H9 (cell line): ENCODE measurements at regions not wholly inside any gene's neighbourhood (a gene's known extent, or its start where the extent isn't known, plus 50 kb on each side); places are given as distances from the start of the nearest gene placed in this dataset.
A peak's percentile ranks its signal among the peaks of the same experiment; 100 is the strongest.

ENCODE experiments used
- DNase-seq: peaks from one replicate; pipeline ENCODE4 v3.0.0-alpha.2; 2017
- H2AFZ ChIP-seq: one replicate; pipeline ENCODE4 v1.6.1; 2013; ENCODE audit warnings: mild to moderate bottlenecking, low read length, control low read depth, moderate library complexity
- H2AK5ac ChIP-seq: 2 replicates; pipeline ENCODE4 v1.6.1; 2013; ENCODE audit warnings: low read length, control low read depth, mixed read lengths; ENCODE audit not compliant: insufficient read length
- H2BK120ac ChIP-seq: one replicate; pipeline ENCODE4 v1.6.1; 2013; ENCODE audit warnings: low read depth, mild to moderate bottlenecking, low read length, control low read depth, inconsistent platforms; ENCODE audit not compliant: poor library complexity, severe bottlenecking
- H2BK12ac ChIP-seq: 2 replicates; pipeline ENCODE4 v1.6.1; 2013; ENCODE audit warnings: low read length, control low read depth, mixed read lengths, low read depth; ENCODE audit not compliant: insufficient read length
- H2BK15ac ChIP-seq: 2 replicates; pipeline ENCODE4 v1.6.1; 2013; ENCODE audit warnings: low read depth, low read length, control low read depth
- H2BK20ac ChIP-seq: one replicate; pipeline ENCODE4 v1.6.1; 2013; ENCODE audit warnings: low read depth, mild to moderate bottlenecking, low read length, control low read depth, inconsistent platforms; ENCODE audit not compliant: poor library complexity, severe bottlenecking
- H2BK5ac ChIP-seq: 2 replicates; pipeline ENCODE4 v1.6.1; 2013; ENCODE audit warnings: low read length, control low read depth, mixed read lengths; ENCODE audit not compliant: insufficient read length
- H3K14ac ChIP-seq: 2 replicates; pipeline ENCODE4 v1.6.1; 2013; ENCODE audit warnings: low read length, control low read depth; ENCODE audit not compliant: insufficient read depth
- H3K18ac ChIP-seq: 2 replicates; pipeline ENCODE4 v1.6.1; 2013; ENCODE audit warnings: low read depth, mild to moderate bottlenecking, mixed read lengths, low read length, control low read depth; ENCODE audit not compliant: insufficient read length
- H3K23ac ChIP-seq: 2 replicates; pipeline ENCODE4 v1.6.1; 2013; ENCODE audit warnings: low read length, control low read depth, mixed read lengths, low read depth; ENCODE audit not compliant: insufficient read length
- H3K23me2 ChIP-seq: 2 replicates; pipeline ENCODE4 v1.6.1; 2013; ENCODE audit warnings: low read depth, mild to moderate bottlenecking, mixed read lengths, low read length, control low read depth; ENCODE audit not compliant: insufficient read length, poor library complexity, severe bottlenecking
- H3K27ac ChIP-seq: 2 replicates; pipeline ENCODE4 v1.5.1; 2013; ENCODE audit warnings: low read length, control low read depth, mixed read lengths, low read depth; ENCODE audit not compliant: insufficient read length
- H3K27me3 ChIP-seq: 2 replicates; pipeline ENCODE4 v1.6.1; 2013; ENCODE audit warnings: low read length, control low read depth, inconsistent platforms; ENCODE audit not compliant: insufficient read depth
- H3K4ac ChIP-seq: 2 replicates; pipeline ENCODE4 v1.6.1; 2013; ENCODE audit warnings: low read depth, mild to moderate bottlenecking, control low read depth, inconsistent platforms, low read length, moderate library complexity
- H3K4me1 ChIP-seq: 2 replicates; pipeline ENCODE4 v1.6.1; 2013; ENCODE audit warnings: low read length, control low read depth, inconsistent platforms; ENCODE audit not compliant: insufficient read depth
- H3K4me2 ChIP-seq: 2 replicates; pipeline ENCODE4 v1.6.1; 2013; ENCODE audit warnings: low read length, control low read depth, mixed read lengths; ENCODE audit not compliant: insufficient read length, insufficient read depth
- H3K56ac ChIP-seq: 2 replicates; pipeline ENCODE4 v1.6.1; 2013; ENCODE audit warnings: low read depth, mild to moderate bottlenecking, mixed read lengths, low read length, control low read depth; ENCODE audit not compliant: insufficient read length
- H3K79me1 ChIP-seq: 2 replicates; pipeline ENCODE4 v1.6.1; 2013; ENCODE audit warnings: low read depth, mild to moderate bottlenecking, moderate library complexity, low read length, control low read depth, inconsistent platforms; ENCODE audit not compliant: insufficient read depth, poor library complexity, severe bottlenecking
- H3K79me2 ChIP-seq: 2 replicates; pipeline ENCODE4 v1.6.1; 2013; ENCODE audit warnings: low read length, control low read depth, inconsistent platforms; ENCODE audit not compliant: insufficient read depth
- H3K9ac ChIP-seq: 2 replicates; pipeline ENCODE4 v1.6.1; 2013; ENCODE audit warnings: low read length, control low read depth, mixed read lengths; ENCODE audit not compliant: insufficient read length; ENCODE audit errors: extremely low read depth
- H3K9me3 ChIP-seq: one replicate; pipeline ENCODE4 v1.6.1; 2013; ENCODE audit warnings: low read depth, low read length, inconsistent platforms; ENCODE audit not compliant: control insufficient read depth
- H3T11ph ChIP-seq: one replicate; pipeline ENCODE4 v1.6.1; 2013; ENCODE audit warnings: mild to moderate bottlenecking, low read length, control low read depth, inconsistent platforms
- H4K20me1 ChIP-seq: one replicate; pipeline ENCODE4 v1.6.1; 2013; ENCODE audit not compliant: control insufficient read depth, insufficient read length, insufficient read depth
- H4K5ac ChIP-seq: 2 replicates; pipeline ENCODE4 v1.6.1; 2013; ENCODE audit warnings: low read depth, mild to moderate bottlenecking, mixed read lengths, low read length, control low read depth; ENCODE audit not compliant: insufficient read length
- H4K8ac ChIP-seq: replicated peaks from 2 replicates; pipeline ENCODE4 v1.6.1; 2013; ENCODE audit warnings: low read length, control low read depth, mixed read lengths, low read depth; ENCODE audit not compliant: insufficient read length
- H4K91ac ChIP-seq: 2 replicates; pipeline ENCODE4 v1.6.1; 2013; ENCODE audit warnings: low read depth, mild to moderate bottlenecking, moderate library complexity, mixed read lengths, low read length, control low read depth; ENCODE audit not compliant: insufficient read length
- H3K27ac Mint-ChIP-seq, 3 experiments: 2 replicates in 2 of 3; 3 replicates in 1 of 3; pipeline ENCODE4 v1.8.0; 2020 to 2021; ENCODE audit warnings: mixed read lengths in 3 of 3, mild to moderate bottlenecking in 1 of 3, moderate library complexity in 1 of 3
- H3K27me3 Mint-ChIP-seq: 2 replicates; pipeline ENCODE4 v1.8.0; 2021; ENCODE audit warnings: low read depth, mild to moderate bottlenecking, moderate library complexity, mixed read lengths
- H3K36me3 Mint-ChIP-seq, 3 experiments: 2 replicates in 2 of 3; 3 replicates in 1 of 3; pipeline ENCODE4 v1.8.0; 2020 to 2021; ENCODE audit warnings: low read depth in 3 of 3, mixed read lengths in 3 of 3; ENCODE audit not compliant: insufficient read depth in 1 of 3
- H3K4me1 Mint-ChIP-seq, 2 experiments: 2 replicates each; pipeline ENCODE4 v1.8.0; 2020; ENCODE audit warnings: mixed read lengths in 2 of 2
- H3K4me3 Mint-ChIP-seq, 2 experiments: 2 replicates in 1 of 2; 3 replicates in 1 of 2; pipeline ENCODE4 v1.8.0; 2020 to 2021; ENCODE audit warnings: mild to moderate bottlenecking in 2 of 2, mixed read lengths in 2 of 2, moderate library complexity in 1 of 2
- H3K9me3 Mint-ChIP-seq, 2 experiments: 2 replicates in 1 of 2; 3 replicates in 1 of 2; pipeline ENCODE4 v1.8.0; 2020; ENCODE audit warnings: mild to moderate bottlenecking in 2 of 2, mixed read lengths in 2 of 2, moderate library complexity in 1 of 2
- WGBS: extraction: QIAGEN DNeasy Blood & Tissue Kit; methylation state at CpG from one replicate; pipeline ENCODE4 v1.1.7; 2013; ENCODE audit warnings: missing lambda C conversion rate, low lambda C conversion rate, mixed read lengths; ENCODE audit not compliant: insufficient read length; ENCODE audit errors: extremely low coverage; 5-methylcytosine and 5-hydroxymethylcytosine counted together
- TF ChIP-seq, protein P1 (sequence below): fragments of 200-600 bp; sonication (generic); conservative IDR thresholded peaks from 3 replicates; pipeline ENCODE4 v1.8.0; 2021; ENCODE audit warnings: antibody characterized with exemption, mild to moderate bottlenecking

DNA sequence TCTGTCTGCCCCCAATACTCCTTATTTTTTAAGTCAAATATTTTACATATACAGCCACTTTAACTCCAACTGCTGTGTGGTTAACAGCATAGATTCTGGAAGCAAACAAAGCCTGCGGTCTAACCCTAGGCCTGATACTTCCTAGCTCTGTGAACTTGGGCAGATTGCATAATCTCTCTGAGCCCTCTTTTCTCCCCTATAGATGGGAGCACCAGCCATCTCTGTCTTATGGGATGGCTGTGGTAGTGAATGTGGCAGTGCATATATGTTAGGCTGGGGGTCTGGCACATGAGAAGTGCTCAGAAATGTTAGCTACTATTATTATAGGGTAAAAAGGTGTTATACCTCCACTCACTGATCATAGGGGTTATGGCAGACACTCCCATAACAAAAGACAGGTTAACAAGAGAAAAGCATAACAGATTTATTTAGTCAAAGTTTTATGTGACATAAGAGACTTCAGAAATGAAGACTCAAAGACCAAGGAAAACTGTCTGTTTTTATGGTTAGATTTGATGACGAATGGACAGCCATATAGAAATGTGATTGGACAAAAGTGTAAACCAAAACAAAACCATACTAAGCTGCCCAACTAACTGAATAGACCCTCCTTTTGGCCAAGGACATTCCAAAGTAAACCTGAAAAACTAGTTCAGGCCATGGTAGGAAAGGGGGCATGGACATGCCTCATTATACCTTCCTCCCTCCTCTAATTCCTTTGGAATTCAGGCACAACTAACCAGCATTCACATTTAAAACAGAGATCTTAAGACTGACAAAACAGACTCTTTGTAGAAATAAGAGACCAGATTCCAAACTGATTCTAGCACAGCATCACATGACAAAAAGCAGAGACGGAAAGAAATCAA is 53.9 kb upstream of the DAZL start:
- H3K14ac ChIP-seq: no peak overlapping the region
- Mint-ChIP-seq H3K4me1 (peaks cover 73 to 76% of the 10 kb centered on the region in 2 experiments), H3K36me3 (peaks cover 32 to 59% (median 48%) of the 10 kb centered on the region in 3 experiments), H3K4me3 (peak overlapping the region in 1 of 2 experiments; percentile 7; a peak in 1 of 5 replicates), H3K27ac (peak overlapping the region; percentile 62 to 97 (median 85); a peak in 6 of 7 replicates), H3K27me3 (no peaks in the 10 kb centered on the region), H3K9me3 (peaks cover 29 to 31% of the 10 kb centered on the region in 2 experiments)
- H3K27ac ChIP-seq: peak overlapping the region; percentile 75
- TF ChIP-seq, protein P1, sequence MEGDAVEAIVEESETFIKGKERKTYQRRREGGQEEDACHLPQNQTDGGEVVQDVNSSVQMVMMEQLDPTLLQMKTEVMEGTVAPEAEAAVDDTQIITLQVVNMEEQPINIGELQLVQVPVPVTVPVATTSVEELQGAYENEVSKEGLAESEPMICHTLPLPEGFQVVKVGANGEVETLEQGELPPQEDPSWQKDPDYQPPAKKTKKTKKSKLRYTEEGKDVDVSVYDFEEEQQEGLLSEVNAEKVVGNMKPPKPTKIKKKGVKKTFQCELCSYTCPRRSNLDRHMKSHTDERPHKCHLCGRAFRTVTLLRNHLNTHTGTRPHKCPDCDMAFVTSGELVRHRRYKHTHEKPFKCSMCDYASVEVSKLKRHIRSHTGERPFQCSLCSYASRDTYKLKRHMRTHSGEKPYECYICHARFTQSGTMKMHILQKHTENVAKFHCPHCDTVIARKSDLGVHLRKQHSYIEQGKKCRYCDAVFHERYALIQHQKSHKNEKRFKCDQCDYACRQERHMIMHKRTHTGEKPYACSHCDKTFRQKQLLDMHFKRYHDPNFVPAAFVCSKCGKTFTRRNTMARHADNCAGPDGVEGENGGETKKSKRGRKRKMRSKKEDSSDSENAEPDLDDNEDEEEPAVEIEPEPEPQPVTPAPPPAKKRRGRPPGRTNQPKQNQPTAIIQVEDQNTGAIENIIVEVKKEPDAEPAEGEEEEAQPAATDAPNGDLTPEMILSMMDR: no peak
- H3K4me1 ChIP-seq: peaks cover 7% of the 10 kb centered on the region; the same call in 1 of the 2 replicates
- no peak overlapping the region for H2BK120ac ChIP-seq
- no peaks in the 10 kb centered on the region for H3K79me1 ChIP-seq
- no peak overlapping the region for H3K56ac ChIP-seq
- no peak overlapping the region for H2BK12ac ChIP-seq
- H3K23ac ChIP-seq: no peak overlapping the region
- H2AFZ ChIP-seq: no peak overlapping the region
- no peaks in the 10 kb centered on the region for H4K20me1 ChIP-seq
- H3K18ac ChIP-seq: no peak overlapping the region
- H3K4me2 ChIP-seq: no peak overlapping the region
- no peak overlapping the region for H3K9ac ChIP-seq
- DNase-seq: no peak
- no peak overlapping the region for H2BK5ac ChIP-seq
- no peak overlapping the region for H4K8ac ChIP-seq
- no peak overlapping the region for H2AK5ac ChIP-seq
- H3T11ph ChIP-seq: no peak overlapping the region
- no peak overlapping the region for H2BK20ac ChIP-seq
- no peaks in the 10 kb centered on the region for H3K27me3 ChIP-seq
- no peak overlapping the region for H4K5ac ChIP-seq
- no peak overlapping the region for H2BK15ac ChIP-seq
- peaks cover 3% of the 10 kb centered on the region for H3K9me3 ChIP-seq
- H4K91ac ChIP-seq: no peak overlapping the region
- H3K4ac ChIP-seq: no peak overlapping the region; the same call in 1 of the 2 replicates
- H3K23me2 ChIP-seq: no peaks in the 10 kb centered on the region
- no peaks in the 10 kb centered on the region for H3K79me2 ChIP-seq
- no CpG with 5 or more reads among the region's 3 CpGs for WGBS
